ENCODE measurements at regions not wholly inside any gene's neighbourhood (a gene's known extent, or its start where the extent isn't known, plus 50 kb on each side); places are given as distances from the start of the nearest gene placed in this dataset.
A peak's percentile ranks its signal among the peaks of the same experiment; 100 is the strongest.
"Not testable (repeated sequence)": the region's sequence is repeated elsewhere in the genome, so short reads cannot be mapped to it uniquely, and the experiment has no call there.

DNA sequence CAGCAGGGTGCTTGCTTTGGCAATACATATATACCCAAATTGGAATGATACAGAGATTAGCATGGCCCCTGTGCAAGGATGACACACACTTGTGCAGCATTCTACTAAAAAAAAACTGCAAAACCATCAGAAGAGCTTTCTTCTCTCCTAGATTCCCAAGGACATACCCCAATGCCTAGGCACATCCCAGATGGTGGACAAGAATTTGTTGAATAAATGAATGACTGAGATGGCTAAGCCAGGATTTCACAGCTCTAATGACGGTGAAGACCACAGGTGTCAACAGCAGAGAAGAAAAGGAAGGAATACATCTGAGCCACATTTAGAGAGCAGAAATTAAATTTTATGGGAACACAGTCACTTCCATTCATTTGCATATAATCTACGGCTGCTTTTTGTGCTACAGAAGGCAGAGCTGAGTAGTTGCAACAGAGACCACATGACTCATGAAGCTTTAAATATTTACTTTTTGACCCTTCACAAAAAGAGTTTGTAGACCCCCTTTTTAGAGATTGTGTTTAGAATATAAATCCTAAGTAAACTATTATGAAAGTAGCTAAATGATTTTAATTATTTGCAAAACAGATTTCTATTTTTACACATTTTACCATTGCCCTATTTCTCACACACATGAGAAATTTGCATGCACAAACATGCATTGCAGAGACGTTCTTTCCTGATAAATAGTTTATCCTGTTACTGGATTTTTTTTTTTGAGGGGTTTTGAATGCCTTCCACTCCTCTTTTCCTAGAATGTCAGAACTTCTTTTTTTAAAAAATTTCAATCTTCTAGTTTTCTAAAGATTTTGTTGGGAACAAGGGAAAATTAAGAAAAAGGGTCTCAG is 119.0 kb downstream of the PMAIP1 start:
- Mint-ChIP-seq H3K27ac (no peak overlapping the region), H3K27me3 (no peaks in the 10 kb centered on the region), H3K4me1 (no peaks in the 10 kb centered on the region)

DNA sequence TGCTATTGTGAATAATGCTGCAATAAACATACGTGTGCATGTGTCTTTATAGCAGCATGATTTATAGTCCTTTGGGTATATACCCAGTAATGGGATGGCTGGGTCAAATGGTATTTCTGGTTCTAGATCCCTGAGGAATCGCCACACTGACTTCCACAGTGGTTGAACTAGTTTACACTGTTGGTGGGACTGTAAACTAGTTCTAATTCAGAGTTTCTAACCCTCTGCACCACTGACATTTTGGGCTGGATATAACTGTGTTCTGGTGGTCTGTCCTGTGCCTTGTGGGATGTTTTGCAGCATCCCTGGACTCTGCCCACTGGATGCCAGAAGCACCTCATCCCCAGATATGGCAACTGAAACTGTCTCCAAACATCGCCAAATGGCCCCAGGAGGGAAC is 118.3 kb downstream of the PMAIP1 start:
- intact Hi-C loops (cut with micrococcal nuclease); H3K27ac Mint-ChIP-seq; H3K27me3 Mint-ChIP-seq; H3K36me3 Mint-ChIP-seq (ENCODE audit: low read depth); H3K4me3 Mint-ChIP-seq; DNase-seq; H3K4me1 Mint-ChIP-seq; H3K9me3 Mint-ChIP-seq: not testable (repeated sequence)

More for the DNA sequence above, 119.0 kb downstream of the PMAIP1 start:
- intact Hi-C loops (cut with micrococcal nuclease) = no loop called here
- Mint-ChIP-seq H3K36me3 (ENCODE audit: low read depth) (no peaks in the 10 kb centered on the region), H3K9me3 (no peaks in the 10 kb centered on the region), H3K4me3 (no peak overlapping the region)
- DNase-seq = no peak

DNA sequence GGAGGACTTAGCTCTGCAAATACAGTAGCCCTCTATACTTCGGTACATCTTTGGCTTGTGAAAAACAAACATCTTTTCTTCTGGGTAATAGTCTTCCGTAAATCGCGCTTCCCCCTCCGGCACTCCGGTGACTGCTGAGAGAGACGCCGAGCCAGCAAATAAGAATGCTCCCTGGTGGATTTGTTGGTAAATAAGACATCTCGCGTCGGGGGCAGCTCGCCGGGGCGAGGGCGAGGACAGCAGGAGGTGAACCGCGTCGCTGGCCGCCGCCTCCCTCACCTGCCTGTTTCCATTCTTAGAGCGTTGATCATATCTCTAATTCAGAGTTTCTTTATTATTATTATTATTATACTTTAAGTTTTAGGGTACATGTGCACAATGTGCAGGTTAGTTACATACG is 117.6 kb downstream of the PMAIP1 start:
- intact Hi-C loops (cut with micrococcal nuclease) = no loop called here
- DNase-seq = no peak
- Mint-ChIP-seq H3K4me3 (no peak overlapping the region), H3K9me3 (no peaks in the 10 kb centered on the region), H3K4me1 (no peaks in the 10 kb centered on the region), H3K36me3 (ENCODE audit: low read depth) (no peaks in the 10 kb centered on the region), H3K27me3 (no peaks in the 10 kb centered on the region), H3K27ac (no peak overlapping the region)

DNA sequence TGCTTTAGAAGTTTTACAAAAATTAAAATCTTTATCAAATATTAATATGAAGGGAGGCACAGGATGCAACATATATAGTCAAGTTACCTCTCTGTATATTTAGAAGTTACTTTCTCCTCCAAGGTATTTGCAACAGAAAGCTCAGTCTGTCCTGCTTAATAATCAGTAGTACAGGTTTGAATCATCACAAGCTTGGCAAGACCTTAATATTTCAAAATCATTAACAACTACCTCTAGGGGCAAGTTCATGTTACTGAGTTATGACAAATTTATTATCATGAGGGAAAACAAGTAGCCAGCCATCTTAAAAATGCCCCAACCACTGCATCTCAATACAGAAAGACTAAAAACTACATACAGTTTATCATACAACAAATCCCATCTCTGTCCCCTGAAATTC is 116.0 kb downstream of the PMAIP1 start:
- H3K9me3 Mint-ChIP-seq; H3K27ac Mint-ChIP-seq; H3K36me3 Mint-ChIP-seq (ENCODE audit: low read depth); DNase-seq; H3K27me3 Mint-ChIP-seq; H3K4me1 Mint-ChIP-seq; intact Hi-C loops (cut with micrococcal nuclease); H3K4me3 Mint-ChIP-seq: not testable (repeated sequence)

DNA sequence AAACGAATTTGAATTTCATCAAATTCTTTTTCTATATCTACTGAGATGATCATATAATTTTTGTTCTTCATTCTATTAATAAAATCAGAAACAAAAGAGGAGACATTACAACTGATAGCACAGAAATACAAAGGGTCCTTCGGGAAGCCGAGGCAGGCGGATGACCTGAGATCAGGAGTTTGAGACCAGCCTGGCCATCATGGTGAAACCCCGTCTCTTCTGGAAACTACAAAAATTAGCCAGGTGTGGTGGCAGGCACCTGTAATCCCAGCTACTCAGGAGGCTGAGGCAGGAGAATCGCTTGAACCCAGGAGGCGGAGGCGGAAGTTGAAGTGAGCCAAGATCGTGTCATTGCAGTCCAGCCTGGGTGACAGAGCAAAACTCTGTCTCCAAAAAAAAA is 113.4 kb downstream of the PMAIP1 start:
- H3K27ac Mint-ChIP-seq; DNase-seq; H3K4me3 Mint-ChIP-seq; intact Hi-C loops (cut with micrococcal nuclease); H3K4me1 Mint-ChIP-seq; H3K9me3 Mint-ChIP-seq; H3K36me3 Mint-ChIP-seq (ENCODE audit: low read depth); H3K27me3 Mint-ChIP-seq: not testable (repeated sequence)

DNA sequence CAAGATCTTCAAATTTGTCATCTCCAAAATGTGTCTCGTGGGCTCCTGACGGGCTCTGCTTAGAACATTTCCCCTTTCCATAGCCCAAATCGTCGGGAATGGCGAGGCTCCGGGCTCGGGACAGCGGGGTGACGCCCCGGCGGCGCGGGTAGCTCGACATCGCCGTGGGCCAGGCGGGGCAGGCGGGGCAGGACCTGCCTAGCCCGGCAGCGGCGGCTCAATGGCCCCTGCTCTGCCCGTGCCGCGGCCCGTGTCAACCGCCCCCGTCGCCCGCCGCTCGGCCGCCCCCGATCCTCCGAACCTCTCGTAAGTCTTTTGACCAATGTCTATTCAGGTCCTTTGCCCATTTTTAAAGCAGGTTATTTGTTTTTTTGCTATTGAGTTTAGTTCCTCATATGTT is 111.2 kb downstream of the PMAIP1 start:
- H3K9me3 Mint-ChIP-seq = no peaks in the 10 kb centered on the region
- peaks cover 5% of the 10 kb centered on the region for H3K27me3 Mint-ChIP-seq
- no peak overlapping the region for H3K4me3 Mint-ChIP-seq
- no peak for DNase-seq
- intact Hi-C loops (cut with micrococcal nuclease) = no loop called here
- no peaks in the 10 kb centered on the region for H3K36me3 Mint-ChIP-seq (ENCODE audit: low read depth)
- no peaks in the 10 kb centered on the region for H3K4me1 Mint-ChIP-seq
- no peak overlapping the region for H3K27ac Mint-ChIP-seq

DNA sequence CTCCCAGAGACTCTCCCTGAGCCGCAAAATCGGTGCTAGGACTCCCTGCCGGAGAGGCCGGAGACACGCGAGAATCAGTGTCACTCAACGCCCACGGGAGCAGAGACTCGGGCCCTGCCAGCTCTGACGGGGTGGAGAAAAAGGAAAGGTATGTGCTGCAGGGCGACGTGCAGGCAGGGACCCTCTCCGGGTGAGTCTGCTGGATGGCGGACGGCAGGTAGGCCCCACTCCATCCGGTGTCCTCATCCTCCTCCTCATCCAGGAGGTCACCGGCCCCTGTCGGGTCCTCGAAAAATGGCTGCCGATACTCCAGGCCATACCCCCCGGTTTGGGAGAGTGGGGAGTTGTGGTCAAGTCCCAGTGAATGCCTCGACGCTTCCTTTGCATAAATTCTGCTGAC is 110.7 kb downstream of the PMAIP1 start:
- H3K36me3 Mint-ChIP-seq (ENCODE audit: low read depth) = no peaks in the 10 kb centered on the region
- peaks cover 9% of the 10 kb centered on the region for H3K27me3 Mint-ChIP-seq
- no peak overlapping the region for H3K27ac Mint-ChIP-seq
- no peak for DNase-seq
- no peaks in the 10 kb centered on the region for H3K9me3 Mint-ChIP-seq
- intact Hi-C loops (cut with micrococcal nuclease) = no loop called here
- H3K4me1 Mint-ChIP-seq = no peaks in the 10 kb centered on the region
- H3K4me3 Mint-ChIP-seq = no peak overlapping the region

DNA sequence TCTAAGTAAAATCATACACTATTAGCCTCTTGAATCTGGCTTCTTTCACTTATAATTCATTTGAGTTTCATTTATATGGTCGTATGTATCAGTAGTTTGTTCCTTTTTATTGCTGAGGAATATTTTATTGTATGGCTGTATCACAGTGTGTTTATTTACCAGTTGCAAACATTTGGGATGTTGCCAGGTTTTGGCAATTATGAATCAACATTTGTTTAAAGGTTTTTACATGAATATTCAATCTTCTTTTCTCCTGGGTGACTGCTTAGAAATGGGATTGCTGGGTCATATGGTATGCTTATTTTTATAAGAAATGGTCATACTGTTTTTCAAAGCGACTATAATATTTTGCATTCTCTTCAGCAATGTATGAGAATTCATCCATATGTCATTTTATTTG is 107.9 kb downstream of the PMAIP1 start:
- H3K27ac Mint-ChIP-seq = no peak overlapping the region

DNA sequence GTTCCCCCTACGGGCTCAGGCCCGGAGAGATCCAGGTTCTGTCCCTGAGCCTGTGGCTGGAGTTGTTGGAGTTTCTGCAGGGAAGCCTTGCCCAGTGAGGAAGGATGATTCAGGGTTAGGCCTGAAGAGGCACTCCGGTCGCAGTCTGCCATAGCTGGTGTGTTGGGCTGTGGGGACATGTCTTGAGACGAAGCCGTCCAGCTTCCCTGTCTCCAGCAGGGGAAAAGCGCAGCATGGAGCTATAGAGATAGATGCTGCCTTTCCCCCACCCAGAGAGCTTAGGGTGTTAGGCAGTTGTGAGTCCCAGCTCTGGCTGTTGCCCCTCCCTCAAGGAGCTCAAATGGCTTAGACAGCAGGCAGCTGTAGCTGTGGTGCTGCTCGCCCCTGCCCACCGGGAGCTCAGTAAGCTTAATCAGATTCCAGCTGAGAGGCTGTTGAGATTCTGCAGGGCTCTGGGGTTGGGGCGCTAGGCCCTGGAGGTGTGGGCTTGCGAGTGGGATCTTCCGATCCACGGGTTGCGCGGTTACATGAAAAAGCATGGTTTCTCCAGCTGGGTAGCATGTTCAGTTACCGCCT is 103.9 kb downstream of the PMAIP1 start:
- DNase-seq = no peak
- Mint-ChIP-seq H3K27me3 (peaks cover 30% of the 10 kb centered on the region), H3K4me1 (no peaks in the 10 kb centered on the region), H3K36me3 (ENCODE audit: low read depth) (no peaks in the 10 kb centered on the region), H3K9me3 (peaks cover 3% of the 10 kb centered on the region), H3K4me3 (no peak overlapping the region), H3K27ac (no peak overlapping the region)
- intact Hi-C loops (cut with micrococcal nuclease) = no loop called here

More for the DNA sequence above, 107.9 kb downstream of the PMAIP1 start:
- H3K27me3 Mint-ChIP-seq = peaks cover 12% of the 10 kb centered on the region
- H3K4me3 Mint-ChIP-seq = no peak overlapping the region
- no peaks in the 10 kb centered on the region for H3K36me3 Mint-ChIP-seq (ENCODE audit: low read depth)
- no peaks in the 10 kb centered on the region for H3K9me3 Mint-ChIP-seq
- H3K4me1 Mint-ChIP-seq = no peaks in the 10 kb centered on the region
- DNase-seq = no peak
- intact Hi-C loops (cut with micrococcal nuclease) = no loop called here

DNA sequence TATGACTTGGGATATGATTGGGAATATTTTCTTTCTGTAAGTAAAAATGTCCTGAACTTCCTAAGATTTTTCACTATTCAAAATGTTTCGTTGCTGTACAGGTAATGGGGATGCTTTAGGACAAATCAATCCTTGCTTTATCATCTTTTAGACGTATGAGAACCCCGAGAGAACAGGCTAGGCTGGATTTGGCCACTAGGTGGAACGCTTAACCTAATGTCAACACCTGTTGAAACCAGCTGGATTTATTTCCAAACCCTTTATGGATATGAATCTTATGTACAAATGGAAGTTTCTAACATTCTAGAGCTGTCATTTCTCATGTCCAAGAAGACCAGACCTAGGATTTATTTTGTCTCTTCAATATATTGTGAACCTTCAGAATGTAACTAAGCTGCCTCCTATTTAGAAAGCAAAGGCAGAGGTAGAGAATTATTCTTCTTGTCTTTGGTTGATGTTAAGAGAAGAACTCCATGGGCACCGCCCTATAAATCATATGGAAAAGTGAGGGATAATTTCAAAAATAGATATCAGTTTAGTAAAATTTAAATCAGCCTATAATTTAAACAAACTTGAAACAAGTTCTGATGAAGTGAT is 96.7 kb downstream of the PMAIP1 start:
- Mint-ChIP-seq H3K27ac (no peak overlapping the region), H3K36me3 (ENCODE audit: low read depth) (no peaks in the 10 kb centered on the region), H3K4me1 (no peaks in the 10 kb centered on the region), H3K27me3 (peaks cover 42% of the 10 kb centered on the region), H3K9me3 (peaks cover 3% of the 10 kb centered on the region), H3K4me3 (no peak overlapping the region)
- intact Hi-C loops (cut with micrococcal nuclease) = no loop called here
- DNase-seq = peak; percentile 62

DNA sequence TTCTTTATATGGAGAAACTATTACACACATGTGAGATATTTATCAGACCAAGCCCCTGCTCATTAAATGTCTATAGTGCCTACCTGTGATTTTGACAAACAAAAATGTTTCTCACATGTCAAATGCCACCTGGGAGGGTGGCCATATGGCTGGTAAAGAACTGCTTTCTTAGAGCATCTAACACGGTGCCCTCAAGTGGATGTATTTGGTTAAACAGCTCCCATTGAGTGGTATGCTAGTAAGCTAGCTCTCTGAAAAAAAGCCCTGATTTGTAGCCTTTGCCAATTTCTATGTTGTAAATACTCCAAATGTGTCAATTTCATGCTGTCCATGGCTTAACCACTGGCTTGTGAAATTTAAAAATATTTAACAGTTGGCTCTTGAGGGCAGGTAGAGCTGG is 94.6 kb downstream of the PMAIP1 start:
- no peak for DNase-seq
- intact Hi-C loops (cut with micrococcal nuclease) = no loop called here
- H3K36me3 Mint-ChIP-seq (ENCODE audit: low read depth) = no peaks in the 10 kb centered on the region
- H3K4me3 Mint-ChIP-seq = no peak overlapping the region
- H3K9me3 Mint-ChIP-seq = no peaks in the 10 kb centered on the region
- no peaks in the 10 kb centered on the region for H3K4me1 Mint-ChIP-seq
- no peak overlapping the region for H3K27ac Mint-ChIP-seq
- peaks cover 45% of the 10 kb centered on the region for H3K27me3 Mint-ChIP-seq

DNA sequence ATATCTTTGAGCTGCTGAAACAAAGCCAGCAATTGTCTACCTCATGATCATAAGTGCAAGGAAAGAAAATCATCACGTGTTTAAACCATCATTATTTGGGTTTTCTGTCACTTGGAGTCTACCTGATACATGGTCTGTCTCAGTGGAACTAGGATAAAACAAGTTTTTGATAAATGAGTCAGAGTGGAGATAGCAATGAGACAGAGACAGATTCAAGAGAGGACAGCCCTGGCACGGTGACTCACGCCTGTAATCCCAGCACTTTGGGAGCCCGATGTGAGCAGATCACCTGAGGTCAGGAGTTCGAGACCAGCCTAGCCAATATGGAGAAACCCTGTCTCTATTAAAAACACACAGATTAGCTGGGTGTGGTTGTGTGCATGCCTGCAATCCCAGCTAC is 93.8 kb downstream of the PMAIP1 start:
- Mint-ChIP-seq H3K9me3 (no peaks in the 10 kb centered on the region), H3K27me3 (peaks cover 44% of the 10 kb centered on the region), H3K27ac (no peak overlapping the region), H3K4me1 (no peaks in the 10 kb centered on the region), H3K4me3 (no peak overlapping the region), H3K36me3 (ENCODE audit: low read depth) (no peaks in the 10 kb centered on the region)
- intact Hi-C loops (cut with micrococcal nuclease) = no loop called here
- no peak for DNase-seq

DNA sequence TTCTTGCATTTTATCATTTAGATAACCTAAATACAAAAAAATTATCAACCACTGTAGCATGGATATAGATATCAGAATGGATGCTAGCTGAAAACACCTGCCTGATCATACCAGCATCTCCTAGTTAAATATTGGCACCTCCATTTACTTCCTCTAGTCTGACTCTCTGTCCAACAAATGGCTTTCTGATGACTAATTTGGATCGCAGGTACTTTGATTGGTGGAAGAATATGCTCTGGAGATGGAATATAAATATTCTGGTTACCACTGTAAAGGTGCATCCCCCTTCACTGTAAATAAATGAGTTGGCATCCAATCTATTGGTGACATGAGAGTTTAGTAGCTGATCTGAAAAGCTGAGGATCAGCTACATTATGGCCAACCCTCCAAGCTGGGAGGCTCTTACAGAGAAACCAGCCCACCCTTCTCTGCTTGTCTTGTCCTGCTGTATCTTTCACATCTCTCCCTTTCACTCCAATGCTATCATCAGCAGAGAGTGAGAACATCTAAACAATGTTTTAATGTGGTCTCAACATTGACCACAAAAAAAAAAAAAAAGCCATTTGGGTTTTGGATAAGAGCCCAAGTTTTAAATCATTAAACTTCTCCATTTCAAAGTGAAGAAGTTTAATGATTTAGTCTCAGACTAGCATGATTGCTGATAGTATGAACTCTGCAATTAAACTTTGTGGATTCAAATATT is 90.5 kb downstream of the PMAIP1 start:
- no peak overlapping the region for H3K27ac Mint-ChIP-seq
- intact Hi-C loops (cut with micrococcal nuclease) = no loop called here
- no peak overlapping the region for H3K4me3 Mint-ChIP-seq
- no peak for DNase-seq
- no peaks in the 10 kb centered on the region for H3K36me3 Mint-ChIP-seq (ENCODE audit: low read depth)
- H3K9me3 Mint-ChIP-seq = no peaks in the 10 kb centered on the region
- H3K27me3 Mint-ChIP-seq = peaks cover 28% of the 10 kb centered on the region
- no peaks in the 10 kb centered on the region for H3K4me1 Mint-ChIP-seq

DNA sequence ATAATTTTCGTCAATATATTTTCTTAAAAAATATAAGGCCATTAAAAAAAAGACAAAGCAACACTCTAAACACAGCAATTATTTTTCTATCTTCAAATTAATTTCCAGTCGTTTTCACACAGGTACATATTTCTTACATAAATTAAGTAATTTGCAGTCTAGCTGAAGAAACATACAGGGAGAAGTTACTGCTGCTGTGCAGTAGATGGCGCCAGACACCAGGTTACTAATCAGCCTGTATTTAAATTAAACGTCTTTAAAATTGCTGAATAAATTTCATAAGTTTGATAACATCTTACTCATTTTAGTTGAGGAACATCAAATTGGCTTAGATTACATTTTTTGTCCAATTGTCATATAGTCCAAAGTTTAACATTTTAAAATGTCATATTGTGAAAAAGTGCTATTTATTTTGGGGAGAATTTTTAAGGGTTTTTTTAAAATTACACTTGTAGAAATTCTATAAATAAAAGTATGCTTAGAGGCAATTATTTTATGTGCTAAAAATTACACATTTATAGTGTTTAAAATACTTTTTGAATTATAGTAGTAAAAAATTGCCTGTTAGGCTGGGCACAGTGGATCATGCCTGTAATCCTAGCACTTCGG is 88.4 kb downstream of the PMAIP1 start:
- intact Hi-C loops (cut with micrococcal nuclease) = loop anchor here (1.0 to 10.0 kb wide), 4 partner anchors 151 to 1514 kb away; no protein-coding TSS in a partner anchor

More for the DNA sequence above, 88.4 kb downstream of the PMAIP1 start:
- no peak overlapping the region for H3K27ac Mint-ChIP-seq
- no peaks in the 10 kb centered on the region for H3K9me3 Mint-ChIP-seq
- no peaks in the 10 kb centered on the region for H3K36me3 Mint-ChIP-seq (ENCODE audit: low read depth)
- no peaks in the 10 kb centered on the region for H3K4me1 Mint-ChIP-seq
- no peak overlapping the region for H3K4me3 Mint-ChIP-seq
- H3K27me3 Mint-ChIP-seq = peaks cover 25% of the 10 kb centered on the region
- DNase-seq = peak; percentile 75
